Keratinocyte (primary cell): ENCODE measurements at regions not wholly inside any gene's neighbourhood (a gene's known extent, or its start where the extent isn't known, plus 50 kb on each side); places are given as distances from the start of the nearest gene placed in this dataset.

Experiments
- CTCF ChIP-seq, 3 experiments: IDR thresholded peaks in 1 of 3; conservative IDR thresholded peaks in 1 of 3; optimal IDR thresholded peaks in 1 of 3; 2 replicates in 2 of 3; 3 replicates in 1 of 3; pipeline versions ENCODE3 to v1.5.1; 2011; ENCODE audit warnings: low read length in 3 of 3, mild to moderate bottlenecking in 3 of 3, moderate library complexity in 2 of 3, control low read depth in 1 of 3, inconsistent platforms in 1 of 3; ENCODE audit not compliant: insufficient read depth in 2 of 3; ENCODE audit errors: extremely low read depth in 1 of 3
- EZH2 ChIP-seq: IDR thresholded peaks from one replicate; pipeline ENCODE4 v1.6.1; 2012; ENCODE audit warnings: inconsistent platforms, mild to moderate bottlenecking, low read length, moderate library complexity

GRCh38 chr13:73368608-73369007 lies 309.8 kb downstream of the KLF5 start:
- no peak for TF ChIP-seq EZH2
- TF ChIP-seq CTCF (optimal IDR thresholded peaks at IDR 0.05 in 1 of 3, IDR thresholded peaks at IDR 0.05 in 1 of 3, conservative IDR thresholded peaks at IDR 0.05 in 1 of 3; ENCODE audit: extremely low read depth in 1 of 3, insufficient read depth in 2 of 3, low read length in 3 of 3), result no peak
